Body of pancreas (tissue), 4 donors: ENCODE measurements at regions not wholly inside any gene's neighbourhood (a gene's known extent, or its start where the extent isn't known, plus 50 kb on each side); places are given as distances from the start of the nearest gene placed in this dataset.

Experiments
- CTCF ChIP-seq, 7 experiments: fragments of 450-650 bp in 4 of 7; fragments of 200-600 bp in 3 of 7; sonication (generic) in 3 of 7; IDR thresholded peaks; one replicate each; pipeline ENCODE4 v1.5.1; 2016 to 2019; ENCODE audit warnings: antibody characterized with exemption in 7 of 7
- POLR2A ChIP-seq, 3 donors: fragments of 450-650 bp; IDR thresholded peaks; one replicate each; pipeline ENCODE4 v1.6.1; 2016; ENCODE audit warnings: antibody characterized with exemption in 3 of 3, mild to moderate bottlenecking in 2 of 3

- TF ChIP-seq CTCF (IDR thresholded peaks at IDR 0.05) = no peak
- TF ChIP-seq POLR2A (IDR thresholded peaks at IDR 0.05) = no peak
Measured at GRCh38 chr1:218895064-218895587, 278.6 kb upstream of the LYPLAL1 start.
